Osteoblast (primary cell): ENCODE measurements at regions not wholly inside any gene's neighbourhood (a gene's known extent, or its start where the extent isn't known, plus 50 kb on each side); places are given as distances from the start of the nearest gene placed in this dataset.

Source experiments
- DNase-seq: peaks from one replicate; pipeline ENCODE4 v3.0.0; 2011; ENCODE audit warnings: low spot score, mixed read lengths; ENCODE audit not compliant: insufficient read length; ENCODE audit errors: missing footprints
- H2AFZ ChIP-seq: 2 replicates; pipeline ENCODE4 v1.6.0; 2011; ENCODE audit warnings: mild to moderate bottlenecking, low read length
- H3K27ac ChIP-seq: 2 replicates; pipeline ENCODE4 v1.5.1; 2011; ENCODE audit warnings: mild to moderate bottlenecking, low read depth, low read length, moderate library complexity
- H3K27me3 ChIP-seq: 2 replicates; pipeline ENCODE4 v1.6.0; 2012; ENCODE audit warnings: mild to moderate bottlenecking, control low read depth, inconsistent platforms, low read length, moderate library complexity; ENCODE audit not compliant: insufficient read depth
- H3K36me3 ChIP-seq: 2 replicates; pipeline ENCODE4 v1.5.1; 2011; ENCODE audit warnings: mild to moderate bottlenecking, low read length, control low read depth, moderate library complexity; ENCODE audit not compliant: insufficient read depth
- H3K4me1 ChIP-seq: 2 replicates; pipeline ENCODE4 v1.5.1; 2011; ENCODE audit warnings: mild to moderate bottlenecking, low read length, control low read depth, moderate library complexity; ENCODE audit not compliant: insufficient read depth
- H3K4me2 ChIP-seq: 2 replicates; pipeline ENCODE4 v1.6.0; 2011; ENCODE audit warnings: mild to moderate bottlenecking, low read length; ENCODE audit not compliant: insufficient read depth
- H3K4me3 ChIP-seq: fragments of 200-600 bp; sonication (generic); 3 replicates; pipeline ENCODE4 v1.5.1; 2012; ENCODE audit warnings: mild to moderate bottlenecking, low read length, inconsistent platforms; ENCODE audit not compliant: insufficient read depth
- H3K79me2 ChIP-seq: 2 replicates; pipeline ENCODE4 v1.6.0; 2012; ENCODE audit warnings: mild to moderate bottlenecking, low read length, control low read depth, inconsistent platforms; ENCODE audit not compliant: insufficient read depth
- H3K9me3 ChIP-seq: 2 replicates; pipeline ENCODE4 v1.5.1; 2011; ENCODE audit warnings: low read depth, low read length, control low read depth
- H4K20me1 ChIP-seq: 2 replicates; pipeline ENCODE4 v1.6.0; 2012; ENCODE audit warnings: mild to moderate bottlenecking, low read length, control low read depth; ENCODE audit not compliant: insufficient read depth
- TF ChIP-seq, protein P1 (sequence below): IDR thresholded peaks from 2 replicates; pipeline ENCODE4 v1.5.1; 2011; ENCODE audit warnings: mild to moderate bottlenecking, low read depth, low read length, moderate library complexity; ENCODE audit errors: extremely low read depth

DNA sequence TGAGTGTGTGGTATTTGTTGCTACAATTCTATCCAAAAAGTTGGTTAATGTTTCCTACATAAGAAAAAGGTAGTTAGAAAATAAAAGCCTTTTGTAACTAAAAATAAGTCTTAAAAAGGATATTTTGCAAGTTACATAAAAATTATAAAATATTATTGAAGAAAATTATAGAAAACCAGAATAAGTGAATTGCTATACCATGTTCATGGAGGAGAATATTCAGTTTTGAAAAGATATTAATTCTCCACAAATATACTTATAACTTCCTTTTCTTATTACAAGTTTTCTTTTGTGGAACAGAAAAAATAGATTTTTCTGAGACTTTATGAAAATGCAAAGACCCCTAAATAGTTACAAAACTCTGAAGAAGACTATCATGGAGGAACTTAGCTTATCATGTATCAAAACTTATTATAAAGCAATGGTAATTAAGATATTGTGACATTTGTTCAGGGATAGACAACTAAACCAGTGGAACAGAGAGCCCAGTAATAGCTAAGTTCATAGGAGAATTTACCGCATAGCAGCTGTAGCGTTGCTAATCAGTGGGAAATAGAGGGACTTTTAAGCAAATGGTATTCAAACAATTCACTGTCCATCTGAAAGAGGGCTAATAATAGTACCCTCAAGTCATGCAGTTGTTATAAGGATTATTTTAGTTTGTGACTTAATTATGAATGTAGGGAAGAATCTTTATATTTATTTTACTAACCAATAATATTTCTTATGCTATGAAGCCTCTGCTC lies 515.2 kb upstream of the ZNF608 start:
- Histone ChIP-seq H3K9me3 (no peaks in the 10 kb centered on the region), H3K4me3 (no peak overlapping the region), H3K4me2 (no peak overlapping the region), H3K36me3 (no peaks in the 10 kb centered on the region), H4K20me1 (no peaks in the 10 kb centered on the region), H3K27me3 (no peaks in the 10 kb centered on the region), H2AFZ (no peak overlapping the region), H3K79me2 (no peaks in the 10 kb centered on the region), H3K27ac (no peak overlapping the region), H3K4me1 (no peaks in the 10 kb centered on the region)
- DNase-seq = no peak
- TF ChIP-seq, protein P1, sequence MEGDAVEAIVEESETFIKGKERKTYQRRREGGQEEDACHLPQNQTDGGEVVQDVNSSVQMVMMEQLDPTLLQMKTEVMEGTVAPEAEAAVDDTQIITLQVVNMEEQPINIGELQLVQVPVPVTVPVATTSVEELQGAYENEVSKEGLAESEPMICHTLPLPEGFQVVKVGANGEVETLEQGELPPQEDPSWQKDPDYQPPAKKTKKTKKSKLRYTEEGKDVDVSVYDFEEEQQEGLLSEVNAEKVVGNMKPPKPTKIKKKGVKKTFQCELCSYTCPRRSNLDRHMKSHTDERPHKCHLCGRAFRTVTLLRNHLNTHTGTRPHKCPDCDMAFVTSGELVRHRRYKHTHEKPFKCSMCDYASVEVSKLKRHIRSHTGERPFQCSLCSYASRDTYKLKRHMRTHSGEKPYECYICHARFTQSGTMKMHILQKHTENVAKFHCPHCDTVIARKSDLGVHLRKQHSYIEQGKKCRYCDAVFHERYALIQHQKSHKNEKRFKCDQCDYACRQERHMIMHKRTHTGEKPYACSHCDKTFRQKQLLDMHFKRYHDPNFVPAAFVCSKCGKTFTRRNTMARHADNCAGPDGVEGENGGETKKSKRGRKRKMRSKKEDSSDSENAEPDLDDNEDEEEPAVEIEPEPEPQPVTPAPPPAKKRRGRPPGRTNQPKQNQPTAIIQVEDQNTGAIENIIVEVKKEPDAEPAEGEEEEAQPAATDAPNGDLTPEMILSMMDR = no peak

DNA sequence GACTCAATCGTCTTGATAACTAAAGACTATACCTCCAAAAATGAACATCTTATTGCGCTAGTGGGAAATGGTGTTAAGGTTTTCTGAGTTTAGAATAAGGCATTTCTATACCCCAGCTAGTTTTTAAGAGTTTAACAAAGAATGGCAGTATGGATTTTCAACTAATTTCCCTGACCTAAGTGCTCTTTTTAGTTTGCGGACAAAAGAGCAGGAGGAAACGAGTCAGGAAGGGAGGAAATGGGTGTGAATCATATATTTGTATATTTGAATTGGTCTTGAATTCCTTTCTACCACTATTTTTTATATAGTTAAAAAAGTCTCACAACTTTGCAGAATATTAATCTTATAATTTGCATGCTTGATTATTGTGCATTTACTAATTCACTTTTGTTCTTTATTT lies 516.3 kb upstream of the ZNF608 start:
- Histone ChIP-seq H4K20me1 (no peaks in the 10 kb centered on the region), H3K27me3 (no peaks in the 10 kb centered on the region), H2AFZ (no peak overlapping the region), H3K4me2 (no peak overlapping the region), H3K4me1 (no peaks in the 10 kb centered on the region), H3K27ac (no peak overlapping the region), H3K79me2 (no peaks in the 10 kb centered on the region), H3K36me3 (no peaks in the 10 kb centered on the region), H3K9me3 (no peaks in the 10 kb centered on the region), H3K4me3 (no peak overlapping the region)
- TF ChIP-seq, protein P1 = no peak
- peak; percentile 31 for DNase-seq

DNA sequence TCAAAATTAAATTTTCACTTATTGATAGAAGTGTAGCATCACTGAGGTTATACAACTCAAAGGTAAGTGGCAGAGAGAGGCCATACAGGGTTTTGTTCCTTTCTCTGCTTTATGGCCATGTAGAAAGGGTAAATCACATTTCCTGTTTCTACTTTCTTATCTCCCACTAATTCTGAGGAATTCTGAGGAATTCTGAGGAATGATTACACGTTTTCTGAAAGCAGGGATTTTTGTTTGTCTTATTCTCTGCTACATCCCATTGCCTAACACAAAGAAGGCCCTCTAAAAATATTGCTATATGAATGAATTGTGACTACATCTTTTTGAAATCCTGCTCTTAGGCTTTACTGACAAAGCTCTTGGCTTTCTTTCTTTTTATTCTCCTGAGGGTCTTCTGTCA lies 516.9 kb upstream of the ZNF608 start:
- no peak for DNase-seq
- Histone ChIP-seq H4K20me1 (no peaks in the 10 kb centered on the region), H3K4me3 (no peak overlapping the region), H3K27ac (no peak overlapping the region), H2AFZ (no peak overlapping the region), H3K4me1 (no peaks in the 10 kb centered on the region), H3K27me3 (no peaks in the 10 kb centered on the region), H3K79me2 (no peaks in the 10 kb centered on the region), H3K9me3 (no peaks in the 10 kb centered on the region), H3K36me3 (no peaks in the 10 kb centered on the region), H3K4me2 (no peak overlapping the region)
- TF ChIP-seq, protein P1 = no peak

DNA sequence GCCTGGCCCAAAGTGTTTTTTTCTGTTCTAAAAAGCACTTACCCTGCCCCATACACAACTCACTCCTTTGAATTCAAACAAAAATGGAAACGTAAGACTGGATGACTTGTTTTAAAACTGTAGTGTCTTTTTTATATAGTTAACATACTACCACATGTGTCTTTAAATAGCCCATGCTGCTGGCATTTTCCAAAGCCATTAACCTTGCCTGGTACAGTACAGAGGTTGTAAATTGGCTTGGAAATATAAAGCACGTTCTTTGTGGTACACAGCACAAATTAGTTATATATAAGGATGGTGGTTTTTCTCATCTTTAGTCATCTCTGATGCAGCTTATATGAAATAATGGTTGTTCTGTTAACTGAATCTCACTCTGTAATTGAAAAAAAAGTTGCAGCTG lies 519.7 kb upstream of the ZNF608 start:
- Histone ChIP-seq H3K27me3 (no peaks in the 10 kb centered on the region), H3K9me3 (no peaks in the 10 kb centered on the region), H3K79me2 (no peaks in the 10 kb centered on the region), H3K4me3 (no peak overlapping the region), H3K4me1 (no peaks in the 10 kb centered on the region), H4K20me1 (no peaks in the 10 kb centered on the region), H2AFZ (no peak overlapping the region), H3K4me2 (no peak overlapping the region), H3K27ac (no peak overlapping the region), H3K36me3 (no peaks in the 10 kb centered on the region)
- DNase-seq = no peak
- TF ChIP-seq, protein P1 = no peak
